Activated B cell treated with CpG ODN at 0.5 μM for 24 hours (primary cell): ENCODE measurements at regions not wholly inside any gene's neighbourhood (a gene's known extent, or its start where the extent isn't known, plus 50 kb on each side); places are given as distances from the start of the nearest gene placed in this dataset.

Experiments
- ATAC-seq: fragments of 200-7000 bp; cut with Tn5 transposase; one replicate; pipeline ENCODE4 v1.10.0; 2021; ENCODE audit warnings: low read depth, mild to moderate bottlenecking, moderate library complexity
- CTCF ChIA-PET: fragments of 350-600 bp; sonication (Branson Sonifier 250); formaldehyde crosslinking; loops from one replicate; lab custom pipeline; 2021; ENCODE audit warnings: antibody characterized with exemption; lab: Charles Lee
- POLR2A ChIA-PET: fragments of 350-600 bp; sonication (Branson Sonifier 250); formaldehyde crosslinking; loops from one replicate; lab custom pipeline; 2021; ENCODE audit warnings: antibody characterized with exemption; lab: Charles Lee
- DNase-seq: peaks from one replicate; pipeline ENCODE4 v3.0.0; 2022
- H3K27ac Mint-ChIP-seq: one replicate; pipeline ENCODE4 v1.8.0; 2020; ENCODE audit warnings: mixed read lengths
- H3K27me3 Mint-ChIP-seq: one replicate; pipeline ENCODE4 v1.8.0; 2021; ENCODE audit warnings: mixed read lengths
- H3K36me3 Mint-ChIP-seq: one replicate; pipeline ENCODE4 v1.8.0; 2021; ENCODE audit warnings: low read depth, mixed read lengths
- H3K4me1 Mint-ChIP-seq: one replicate; pipeline ENCODE4 v1.8.0; 2021; ENCODE audit warnings: mixed read lengths
- H3K4me3 Mint-ChIP-seq: one replicate; pipeline ENCODE4 v1.8.0; 2020; ENCODE audit warnings: mild to moderate bottlenecking, mixed read lengths
- H3K9me3 Mint-ChIP-seq: one replicate; pipeline ENCODE4 v1.8.0; 2020; ENCODE audit warnings: mixed read lengths
- intact Hi-C: fragments of 100-400 bp; cut with micrococcal nuclease; formaldehyde crosslinking; loops from one replicate; pipeline ENCODE4 v1.15.1; 2024
- TF ChIP-seq, protein P1 (sequence below): fragments of 200-600 bp; IDR thresholded peaks from one replicate; pipeline ENCODE4 v1.8.0; 2022; ENCODE audit warnings: antibody characterized with exemption, mild to moderate bottlenecking

DNA sequence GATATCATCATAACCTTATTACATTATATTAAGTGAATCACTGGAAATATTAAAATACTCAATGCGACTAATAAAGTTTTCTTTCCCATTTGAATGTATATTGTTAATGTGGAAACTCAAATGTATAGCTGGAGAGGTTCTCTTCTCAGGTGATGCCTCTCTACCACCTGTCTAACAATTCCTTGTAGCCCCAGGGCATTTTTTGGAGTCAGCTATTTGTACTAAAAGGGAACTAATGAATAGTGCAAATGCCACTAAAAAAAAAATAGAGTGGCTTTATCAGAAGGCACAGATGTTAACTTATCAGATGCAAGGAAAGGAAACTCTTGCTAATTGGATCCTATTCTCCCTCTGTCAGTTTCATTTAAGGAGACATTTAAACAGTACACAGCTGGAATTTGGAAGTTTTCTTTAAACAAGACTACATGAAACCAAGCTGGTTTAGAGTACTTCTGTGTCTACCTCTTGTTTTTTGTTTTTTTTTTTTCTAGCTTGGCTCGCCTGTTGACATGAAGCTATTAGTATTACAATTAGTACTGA, 897.0 kb upstream of the SLC35B3 start:
- ChIA-PET CTCF (no interaction called here), POLR2A (no interaction called here)
- no peak for DNase-seq
- Mint-ChIP-seq H3K27me3 (no peaks in the 10 kb centered on the region), H3K27ac (no peak overlapping the region), H3K9me3 (peaks cover 9% of the 10 kb centered on the region), H3K36me3 (no peaks in the 10 kb centered on the region), H3K4me1 (no peaks in the 10 kb centered on the region), H3K4me3 (no peak overlapping the region)
- ATAC-seq = no peak
- intact Hi-C loops = no loop called here
- TF ChIP-seq, protein P1, sequence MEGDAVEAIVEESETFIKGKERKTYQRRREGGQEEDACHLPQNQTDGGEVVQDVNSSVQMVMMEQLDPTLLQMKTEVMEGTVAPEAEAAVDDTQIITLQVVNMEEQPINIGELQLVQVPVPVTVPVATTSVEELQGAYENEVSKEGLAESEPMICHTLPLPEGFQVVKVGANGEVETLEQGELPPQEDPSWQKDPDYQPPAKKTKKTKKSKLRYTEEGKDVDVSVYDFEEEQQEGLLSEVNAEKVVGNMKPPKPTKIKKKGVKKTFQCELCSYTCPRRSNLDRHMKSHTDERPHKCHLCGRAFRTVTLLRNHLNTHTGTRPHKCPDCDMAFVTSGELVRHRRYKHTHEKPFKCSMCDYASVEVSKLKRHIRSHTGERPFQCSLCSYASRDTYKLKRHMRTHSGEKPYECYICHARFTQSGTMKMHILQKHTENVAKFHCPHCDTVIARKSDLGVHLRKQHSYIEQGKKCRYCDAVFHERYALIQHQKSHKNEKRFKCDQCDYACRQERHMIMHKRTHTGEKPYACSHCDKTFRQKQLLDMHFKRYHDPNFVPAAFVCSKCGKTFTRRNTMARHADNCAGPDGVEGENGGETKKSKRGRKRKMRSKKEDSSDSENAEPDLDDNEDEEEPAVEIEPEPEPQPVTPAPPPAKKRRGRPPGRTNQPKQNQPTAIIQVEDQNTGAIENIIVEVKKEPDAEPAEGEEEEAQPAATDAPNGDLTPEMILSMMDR = no peak

DNA sequence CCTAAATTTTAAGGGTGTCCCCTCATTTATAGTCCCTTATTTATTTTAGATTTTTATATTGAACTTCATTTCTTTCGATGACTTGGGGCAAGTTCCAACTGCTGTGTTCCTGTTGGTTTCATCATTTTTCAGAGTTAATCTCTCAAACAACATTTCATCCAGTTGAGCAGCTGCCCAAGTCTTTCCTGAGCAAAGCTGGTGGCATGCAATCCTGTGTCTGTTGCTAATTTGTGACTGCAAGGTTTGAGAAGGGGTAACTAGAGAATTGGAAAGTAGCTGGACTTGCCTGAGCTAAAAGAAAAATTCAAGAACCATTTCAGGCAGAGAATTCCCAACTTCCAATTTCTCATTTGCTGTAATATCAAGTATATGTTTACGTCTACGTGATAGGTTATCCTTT, 881.5 kb upstream of the SLC35B3 start:
- Mint-ChIP-seq H3K9me3 (no peaks in the 10 kb centered on the region), H3K27me3 (no peaks in the 10 kb centered on the region), H3K4me3 (no peak overlapping the region), H3K27ac (no peak overlapping the region), H3K4me1 (no peaks in the 10 kb centered on the region), H3K36me3 (no peaks in the 10 kb centered on the region)
- POLR2A ChIA-PET = no interaction called here
- DNase-seq = no peak
- intact Hi-C loops = no loop called here
- ATAC-seq = no peak
- CTCF ChIA-PET = no interaction called here
- TF ChIP-seq, protein P1 = no peak

DNA sequence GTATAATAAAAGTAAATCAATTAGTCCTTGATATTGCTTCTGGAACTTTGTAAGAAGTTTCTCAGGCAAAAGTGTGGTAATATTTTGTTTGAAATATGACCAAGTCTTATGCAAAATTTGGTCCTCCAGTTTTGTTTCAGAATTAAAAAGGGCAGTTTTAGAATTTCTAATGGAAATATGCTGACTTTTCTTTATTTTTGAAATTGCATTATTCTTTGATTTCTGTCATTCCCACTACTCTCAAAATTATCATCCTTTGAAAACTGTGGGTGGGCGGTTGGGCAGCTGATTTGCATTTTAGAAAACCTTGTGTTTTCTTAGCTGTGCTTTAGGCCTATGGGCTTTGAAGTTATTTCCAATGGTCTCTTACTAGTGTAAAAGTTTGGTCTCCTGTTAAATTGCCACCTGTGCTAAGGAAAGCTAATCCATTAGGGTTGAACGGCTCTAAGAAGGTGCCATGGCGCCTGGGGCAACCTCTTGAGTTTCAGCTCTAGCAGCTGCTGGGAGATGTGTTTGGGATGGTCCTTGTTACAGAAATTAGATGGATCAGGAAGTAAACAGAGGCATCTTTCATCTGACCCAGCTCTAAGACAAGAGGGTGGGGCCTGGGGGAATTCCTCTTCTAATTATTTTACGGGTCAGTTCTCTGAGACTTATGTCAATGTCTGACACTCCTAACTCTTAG, 880.8 kb upstream of the SLC35B3 start:
- H3K4me1 Mint-ChIP-seq = no peaks in the 10 kb centered on the region
- ATAC-seq = no peak
- CTCF ChIA-PET = no interaction called here

DNA sequence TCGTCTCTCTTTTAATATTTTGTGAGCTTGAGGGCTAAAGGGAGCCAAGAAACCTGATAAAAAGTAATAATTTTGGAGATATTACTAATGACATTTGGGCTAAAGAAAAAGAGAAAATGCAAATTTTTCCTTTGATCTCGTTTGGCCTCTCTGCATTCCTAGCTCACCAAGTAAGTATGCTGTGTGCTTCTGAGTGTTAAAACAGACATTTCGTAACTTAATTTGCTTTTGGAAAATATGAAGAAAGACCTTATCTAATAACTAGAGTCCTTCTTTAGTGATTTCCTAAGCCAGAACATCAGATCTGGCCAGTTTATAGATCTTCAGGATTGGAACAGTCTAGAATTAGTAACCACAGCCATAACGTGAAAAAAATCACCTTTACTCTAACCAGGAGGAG, 872.9 kb upstream of the SLC35B3 start:
- Mint-ChIP-seq H3K4me1 (no peaks in the 10 kb centered on the region), H3K4me3 (no peak overlapping the region), H3K9me3 (no peaks in the 10 kb centered on the region), H3K27me3 (no peaks in the 10 kb centered on the region), H3K36me3 (no peaks in the 10 kb centered on the region), H3K27ac (no peak overlapping the region)
- ChIA-PET POLR2A (no interaction called here), CTCF (no interaction called here)
- ATAC-seq (no peak), DNase-seq (no peak)
- intact Hi-C loops = no loop called here
- TF ChIP-seq, protein P1 = no peak

More for the DNA sequence above, 880.8 kb upstream of the SLC35B3 start:
- POLR2A ChIA-PET = no interaction called here
- TF ChIP-seq, protein P1 = no peak
- intact Hi-C loops = no loop called here
- Mint-ChIP-seq H3K36me3 (no peaks in the 10 kb centered on the region), H3K4me3 (no peak overlapping the region), H3K9me3 (no peaks in the 10 kb centered on the region), H3K27ac (no peak overlapping the region), H3K27me3 (no peaks in the 10 kb centered on the region)
- no peak for DNase-seq

DNA sequence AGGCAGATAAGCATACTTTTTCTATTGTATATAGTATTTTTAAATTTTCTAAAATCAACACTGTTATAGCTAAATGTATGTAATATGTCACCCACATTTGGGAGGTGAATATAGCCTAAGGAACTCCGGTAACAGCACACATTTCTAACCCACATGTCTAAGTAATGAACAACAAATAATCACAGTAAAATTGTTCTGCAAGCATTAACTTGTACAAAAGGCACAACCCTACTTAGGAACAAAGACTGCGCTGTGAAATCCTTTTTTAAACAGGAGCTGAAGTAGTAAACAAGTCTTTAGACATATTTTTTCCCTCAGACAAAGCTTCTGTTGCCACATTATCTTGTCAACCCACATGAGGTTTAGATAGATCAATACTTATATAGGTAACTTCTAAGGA, 872.4 kb upstream of the SLC35B3 start:
- TF ChIP-seq, protein P1 = no peak
- no peaks in the 10 kb centered on the region for H3K27me3 Mint-ChIP-seq
- H3K4me1 Mint-ChIP-seq = no peaks in the 10 kb centered on the region
- intact Hi-C loops = no loop called here
- no peak for DNase-seq
- H3K9me3 Mint-ChIP-seq = no peaks in the 10 kb centered on the region
- H3K27ac Mint-ChIP-seq = no peak overlapping the region
- no peak overlapping the region for H3K4me3 Mint-ChIP-seq
- ChIA-PET CTCF (no interaction called here), POLR2A (no interaction called here)
- no peaks in the 10 kb centered on the region for H3K36me3 Mint-ChIP-seq
- ATAC-seq = no peak
